K562 (cell line): ENCODE measurements at regions not wholly inside any gene's neighbourhood (a gene's known extent, or its start where the extent isn't known, plus 50 kb on each side); places are given as distances from the start of the nearest gene placed in this dataset.

Experiments
- ATAC-seq: fragments of 200-7000 bp; cut with Tn5 transposase; 3 replicates; pipeline ENCODE4 v1.9.1; 2020; ENCODE audit warnings: moderate library complexity
- BruUV-seq: library from RNA; stranded (reverse); fragments of 400-500 nt; replicated peaks from 2 replicates; lab custom pipeline; 2021; lab: Mats Ljungman, UMichigan
- CTCF ChIA-PET: fragments of 300-600 bp; formaldehyde crosslinking; extraction: SDS; loops from one replicate; lab custom pipeline; 2021; ENCODE audit warnings: low intra/inter-chr PET ratio; lab: Yijun Ruan, JAX
- POLR2A ChIA-PET: fragments of 300-600, 350-650 bp; sonication (Branson Sonifier 250); formaldehyde crosslinking; extraction: SDS; loops from one replicate; lab custom pipeline; 2021; ENCODE audit warnings: antibody characterized with exemption, inconsistent platforms; lab: Yijun Ruan, JAX
- DNase-seq, 4 experiments: peaks; one replicate each; pipeline versions ENCODE4 v3.0.0 to v3.0.0-alpha.2; 2011 to 2018; ENCODE audit warnings: low spot score in 3 of 4, mixed read lengths in 3 of 4; ENCODE audit errors: extremely low read depth in 1 of 4
- FAIRE-seq: peaks from 2 replicates; lab custom pipeline; 2011; peaks lifted over from hg19 to GRCh38; lab: Jason Lieb, UNC
- H2AFZ ChIP-seq: 2 replicates; pipeline ENCODE4 v1.6.0; 2011; ENCODE audit warnings: low read depth, low read length, control low read depth, inconsistent platforms
- H3K27ac ChIP-seq: fragments of 200-600 bp; 3 replicates; pipeline ENCODE4 v1.8.0; 2011; ENCODE audit warnings: low read depth, mild to moderate bottlenecking, control low read depth, inconsistent platforms, low read length, moderate library complexity, mixed read lengths; ENCODE audit errors: extremely low read depth
- H3K27me3 ChIP-seq, 2 experiments: fragments of 300-600 bp in 1 of 2; 2 replicates in 1 of 2; 3 replicates in 1 of 2; pipeline versions ENCODE4 v1.6.0 to v1.8.0; 2011; ENCODE audit warnings: inconsistent platforms in 2 of 2, low read length in 2 of 2, mild to moderate bottlenecking in 1 of 2, mixed read lengths in 1 of 2, moderate library complexity in 1 of 2; ENCODE audit not compliant: control insufficient read depth in 2 of 2, insufficient read depth in 2 of 2
- H3K36me3 ChIP-seq: fragments of 300-600 bp; 3 replicates; pipeline ENCODE4 v1.8.0; 2011; ENCODE audit warnings: mild to moderate bottlenecking, low read length, inconsistent platforms; ENCODE audit not compliant: control insufficient read depth, insufficient read depth
- H3K4me1 ChIP-seq, 2 experiments: fragments of 200-600 bp in 1 of 2; replicated peaks in 1 of 2; 2 replicates in 1 of 2; 3 replicates in 1 of 2; pipeline versions ENCODE4 v1.5.1 to v1.8.0; 2011; ENCODE audit warnings: inconsistent platforms in 2 of 2, low read length in 2 of 2, mild to moderate bottlenecking in 1 of 2, mixed read lengths in 1 of 2, moderate library complexity in 1 of 2; ENCODE audit not compliant: control insufficient read depth in 2 of 2, insufficient read depth in 2 of 2
- H3K4me2 ChIP-seq: 2 replicates; pipeline ENCODE4 v1.6.1; 2011; ENCODE audit warnings: low read length, control low read depth, inconsistent platforms, mixed read lengths; ENCODE audit not compliant: insufficient read depth
- H3K4me3 ChIP-seq: fragments of 200-600 bp; sonication (generic), shearing (Covaris generic); 2 replicates; pipeline ENCODE4 v1.5.1; 2016; ENCODE audit warnings: control low read depth, inconsistent platforms
- H3K79me2 ChIP-seq: fragments of 200-600 bp; 3 replicates; pipeline ENCODE4 v1.8.0; 2011; ENCODE audit warnings: low read length, inconsistent platforms; ENCODE audit not compliant: control insufficient read depth, insufficient read depth
- H3K9ac ChIP-seq, 2 experiments: 2 replicates each; pipeline versions ENCODE4 v1.6.0 to v1.6.1; 2011; ENCODE audit warnings: low read depth in 2 of 2, low read length in 2 of 2, control low read depth in 1 of 2, inconsistent platforms in 1 of 2, mild to moderate bottlenecking in 1 of 2, mixed read lengths in 1 of 2; ENCODE audit not compliant: insufficient read depth in 1 of 2
- H3K9me1 ChIP-seq: one replicate; pipeline ENCODE4 v1.6.0; 2011; ENCODE audit warnings: inconsistent platforms, mild to moderate bottlenecking, low read length, moderate library complexity; ENCODE audit not compliant: control insufficient read depth, insufficient read depth
- H3K9me3 ChIP-seq: replicated peaks from 2 replicates; pipeline ENCODE4 v1.5.1; 2011; ENCODE audit warnings: low read depth, low read length, inconsistent platforms; ENCODE audit not compliant: control insufficient read depth, insufficient read depth
- H4K20me1 ChIP-seq: replicated peaks from 2 replicates; pipeline ENCODE4 v1.6.1; 2011; ENCODE audit warnings: low read length, inconsistent platforms, mixed read lengths; ENCODE audit not compliant: control insufficient read depth, insufficient read depth
- CREB1 ChIP-seq, 2 experiments: sonication (generic) in 1 of 2; formaldehyde crosslinking in 1 of 2; IDR thresholded peaks; 2 replicates each; pipeline versions ENCODE4 v1.6.1 to v1.8.0; 2012 to 2022; ENCODE audit warnings: inconsistent platforms in 1 of 2, mild to moderate bottlenecking in 1 of 2, missing genetic modification reagents in 1 of 2, moderate library complexity in 1 of 2
- FOXA1 ChIP-seq: fragments of 450-650 bp; IDR thresholded peaks from 2 replicates; pipeline ENCODE4 v1.6.1; 2016; ENCODE audit warnings: mild to moderate bottlenecking, borderline replicate concordance
- FOXM1 ChIP-seq, 2 experiments: fragments of 450-650 bp in 1 of 2; sonication (generic) in 1 of 2; formaldehyde crosslinking in 1 of 2; IDR thresholded peaks; 2 replicates each; pipeline versions ENCODE4 v1.6.1 to v1.9.0; 2017 to 2022; ENCODE audit warnings: low read depth in 2 of 2, mild to moderate bottlenecking in 2 of 2, missing genetic modification reagents in 1 of 2, moderate library complexity in 1 of 2
- NBN ChIP-seq: fragments of 450-650 bp; IDR thresholded peaks from 2 replicates; pipeline ENCODE4 v1.6.1; 2016; ENCODE audit warnings: low read depth, mild to moderate bottlenecking
- NUFIP1 ChIP-seq: fragments of 450-650 bp; IDR thresholded peaks from 2 replicates; pipeline ENCODE4 v1.6.1; 2018; ENCODE audit not compliant: partially characterized antibody
- PHTF2 ChIP-seq: fragments of 250-450 bp; sonication (Bioruptor Pico); IDR thresholded peaks from 2 replicates; pipeline ENCODE4 v1.5.0; 2021; ENCODE audit warnings: mild to moderate bottlenecking
- ZNF165 ChIP-seq: fragments of 250-450 bp; sonication (Bioruptor Pico); IDR thresholded peaks from 2 replicates; pipeline ENCODE4 v1.4.0; 2020; ENCODE audit warnings: borderline replicate concordance
- WGBS: fragments of 100-300 bp; shearing (Covaris generic); methylation state at CpG from one replicate; pipeline ENCODE4 v1.1.6; 2016; ENCODE audit warnings: low coverage, mixed read lengths; ENCODE audit not compliant: insufficient coverage; ENCODE audit errors: missing lambda C conversion rate; 5-methylcytosine and 5-hydroxymethylcytosine counted together
- in situ Hi-C: fragments of 300-500 bp; cut with MboI; formaldehyde crosslinking; loops from 4 replicates; pipeline ENCODE4 v1.15.0; 2018; ENCODE audit warnings: inconsistent platforms, mixed read lengths
- intact Hi-C: fragments of 100-400 bp; cut with micrococcal nuclease; formaldehyde crosslinking; loops from 2 replicates; pipeline ENCODE4 v1.14.2; 2022
- TF ChIP-seq, protein P1 (sequence below): fragments of 450-650 bp; formaldehyde crosslinking; conservative IDR thresholded peaks from 2 replicates; pipeline ENCODE4 v1.4.0; 2022; ENCODE audit warnings: mild to moderate bottlenecking, missing genetic modification characterization

DNA sequence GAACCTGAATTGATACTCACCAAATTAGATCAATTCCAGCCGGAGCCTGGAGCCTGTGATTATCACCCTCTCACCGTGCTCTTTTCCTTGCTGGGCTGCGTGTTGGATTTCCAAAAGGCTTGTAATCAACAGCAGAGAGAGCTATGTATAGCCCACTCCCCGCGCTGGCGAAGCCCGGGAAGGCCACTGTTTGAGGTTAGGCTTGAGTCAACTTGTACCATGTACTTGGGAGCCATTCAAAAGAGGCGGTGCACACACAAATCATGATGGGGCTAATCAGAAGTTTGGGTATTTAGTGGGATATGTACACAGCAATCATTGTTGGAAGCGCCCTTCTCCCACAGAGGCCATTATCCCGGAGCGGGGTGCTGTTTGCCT is 151.6 kb downstream of the GLI2 start:
- H3K4me3 ChIP-seq: no peak overlapping the region
- H3K9me3 ChIP-seq: no peaks in the 10 kb centered on the region
- no peak overlapping the region for H3K27ac ChIP-seq
- H3K4me1 ChIP-seq: peaks cover 0 to 5% of the 10 kb centered on the region in 2 experiments; a peak in 1 of 5 replicates
- FAIRE-seq: no peak
- WGBS: 1% methylated on average over 11 of the region's 11 CpGs
- peaks cover 47 to 83% of the 10 kb centered on the region in 2 experiments for H3K27me3 ChIP-seq
- in situ Hi-C loops (no loop called here), intact Hi-C loops (loop anchor here (10.0 kb wide), 1 partner anchor 187 kb away; no protein-coding TSS in a partner anchor)
- TF ChIP-seq CREB1 (IDR thresholded peaks at IDR 0.05): no peak
- TF ChIP-seq CREB1 (CRISPR knock-in tag; IDR thresholded peaks at IDR 0.05): no peak
- no peak for TF ChIP-seq ZNF165 (CRISPR knock-in tag)
- no peak for TF ChIP-seq NBN
- TF ChIP-seq FOXA1: no peak
- TF ChIP-seq PHTF2: no peak
- no peak for TF ChIP-seq NUFIP1
- TF ChIP-seq FOXM1 (IDR thresholded peaks at IDR 0.05; ENCODE audit: low read depth): no peak
- TF ChIP-seq FOXM1 (CRISPR knock-in tag; IDR thresholded peaks at IDR 0.05; ENCODE audit: low read depth): no peak
- TF ChIP-seq, protein P1, sequence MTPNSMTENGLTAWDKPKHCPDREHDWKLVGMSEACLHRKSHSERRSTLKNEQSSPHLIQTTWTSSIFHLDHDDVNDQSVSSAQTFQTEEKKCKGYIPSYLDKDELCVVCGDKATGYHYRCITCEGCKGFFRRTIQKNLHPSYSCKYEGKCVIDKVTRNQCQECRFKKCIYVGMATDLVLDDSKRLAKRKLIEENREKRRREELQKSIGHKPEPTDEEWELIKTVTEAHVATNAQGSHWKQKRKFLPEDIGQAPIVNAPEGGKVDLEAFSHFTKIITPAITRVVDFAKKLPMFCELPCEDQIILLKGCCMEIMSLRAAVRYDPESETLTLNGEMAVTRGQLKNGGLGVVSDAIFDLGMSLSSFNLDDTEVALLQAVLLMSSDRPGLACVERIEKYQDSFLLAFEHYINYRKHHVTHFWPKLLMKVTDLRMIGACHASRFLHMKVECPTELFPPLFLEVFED (CRISPR knock-in tag): no peak
- no peak overlapping the region for H3K9ac ChIP-seq
- H2AFZ ChIP-seq: no peak overlapping the region
- ChIA-PET CTCF (no interaction called here), POLR2A (interaction anchor here (1.2 kb wide), 1 partner anchor 11 kb away, joined by 4 read pairs; no protein-coding TSS in a partner anchor)
- no peaks in the 10 kb centered on the region for H3K9me1 ChIP-seq
- no TSS peak for BruUV-seq
- H3K79me2 ChIP-seq: no peaks in the 10 kb centered on the region
- H4K20me1 ChIP-seq: peaks cover 8% of the 10 kb centered on the region
- no peak overlapping the region for H3K4me2 ChIP-seq
- no peak for DNase-seq
- no peak for ATAC-seq
- H3K36me3 ChIP-seq: no peaks in the 10 kb centered on the region
